OCI-LY7 (cell line): ENCODE measurements at regions not wholly inside any gene's neighbourhood (a gene's known extent, or its start where the extent isn't known, plus 50 kb on each side); places are given as distances from the start of the nearest gene placed in this dataset.

Source experiments
- BruUV-seq: library from RNA; stranded (reverse); fragments of 400-500 nt; replicated peaks from 2 replicates; lab custom pipeline; 2021; lab: Mats Ljungman, UMichigan
- CTCF ChIA-PET: fragments of 300-600 bp; sonication (Branson Sonifier 250); formaldehyde crosslinking; loops from one replicate; lab custom pipeline; 2022; ENCODE audit warnings: antibody characterized with exemption; ENCODE audit not compliant: unreplicated experiment; lab: Charles Lee
- POLR2A ChIA-PET: fragments of 300-600 bp; sonication (Branson Sonifier 250); formaldehyde crosslinking; loops from one replicate; lab custom pipeline; 2022; ENCODE audit warnings: antibody characterized with exemption; lab: Charles Lee
- DNase-seq: peaks from one replicate; pipeline ENCODE4 v3.0.0-alpha.2; 2015; ENCODE audit warnings: low spot score
- H2AFZ ChIP-seq: fragments of 200-600 bp; sonication (generic), shearing (Covaris generic); 2 replicates; pipeline ENCODE4 v1.6.1; 2014; ENCODE audit warnings: mild to moderate bottlenecking, antibody characterized with exemption, low read length, moderate library complexity
- H3K27ac ChIP-seq: fragments of 200-600 bp; sonication (generic); 2 replicates; pipeline ENCODE4 v1.5.1; 2014; ENCODE audit warnings: mixed run types, low read depth, mild to moderate bottlenecking, moderate library complexity, low read length, inconsistent platforms; ENCODE audit not compliant: poor library complexity, severe bottlenecking
- H3K36me3 ChIP-seq: fragments of 200-600 bp; sonication (generic); 2 replicates; pipeline ENCODE4 v1.6.1; 2014; ENCODE audit warnings: mild to moderate bottlenecking, antibody characterized with exemption, low read length, moderate library complexity, mixed read lengths; ENCODE audit not compliant: insufficient read depth
- H3K4me1 ChIP-seq: fragments of 200-600 bp; sonication (generic); 2 replicates; pipeline ENCODE4 v1.5.1; 2014; ENCODE audit warnings: mild to moderate bottlenecking, low read length; ENCODE audit not compliant: insufficient read depth, poor library complexity, severe bottlenecking
- H3K4me2 ChIP-seq: fragments of 200-600 bp; sonication (generic); 2 replicates; pipeline ENCODE4 v1.6.1; 2014; ENCODE audit warnings: mild to moderate bottlenecking, low read length
- H3K4me3 ChIP-seq: fragments of 200-600 bp; sonication (generic); 2 replicates; pipeline ENCODE4 v1.5.1; 2014; ENCODE audit warnings: mild to moderate bottlenecking, low read depth, low read length; ENCODE audit not compliant: poor library complexity, severe bottlenecking
- H3K79me2 ChIP-seq: fragments of 200-600 bp; sonication (generic); 2 replicates; pipeline ENCODE4 v1.6.1; 2016; ENCODE audit warnings: low read depth, mild to moderate bottlenecking, low read length, moderate library complexity, mixed read lengths; ENCODE audit not compliant: insufficient read depth
- H3K9me2 ChIP-seq: fragments of 200-600 bp; sonication (generic); 2 replicates; pipeline ENCODE4 v1.6.1; 2016; ENCODE audit warnings: mild to moderate bottlenecking, low read length, mixed read lengths; ENCODE audit not compliant: insufficient read depth
- H3K9me3 ChIP-seq: fragments of 200-600 bp; sonication (generic); 2 replicates; pipeline ENCODE4 v1.6.1; 2014; ENCODE audit warnings: mild to moderate bottlenecking, mixed run types, low read length, mixed read lengths
- H4K20me1 ChIP-seq: fragments of 200-600 bp; sonication (generic); 2 replicates; pipeline ENCODE4 v1.6.1; 2014; ENCODE audit warnings: mild to moderate bottlenecking, antibody characterized with exemption, low read length, moderate library complexity, mixed read lengths; ENCODE audit not compliant: insufficient read depth
- CTCF ChIP-seq: fragments of 200-600 bp; sonication (generic); conservative IDR thresholded peaks from 2 replicates; pipeline ENCODE4 v1.5.1; 2014; ENCODE audit warnings: mild to moderate bottlenecking, antibody characterized with exemption, low read length, moderate library complexity, mixed read lengths
- EZH2phosphoT487 ChIP-seq: fragments of 200-600 bp; sonication (generic); IDR thresholded peaks from 2 replicates; pipeline ENCODE4 v1.6.1; 2018; ENCODE audit warnings: low read depth, borderline replicate concordance, mild to moderate bottlenecking, mixed run types, antibody characterized with exemption, low read length, moderate library complexity, mixed read lengths
- intact Hi-C: fragments of 100-400 bp; cut with micrococcal nuclease; formaldehyde crosslinking; loops from one replicate; pipeline ENCODE4 v1.10.0; 2022; ENCODE audit not compliant: unreplicated experiment

GRCh38 chr10:71042216-71042615, 153.9 kb upstream of the PCBD1 start:
- Histone ChIP-seq H3K79me2 (no peaks in the 10 kb centered on the region), H3K4me3 (no peak overlapping the region), H3K4me2 (no peak overlapping the region)

GRCh38 chr10:71042699-71043098, 154.3 kb upstream of the PCBD1 start:
- Histone ChIP-seq H3K9me2 (no peaks in the 10 kb centered on the region), H4K20me1 (no peaks in the 10 kb centered on the region), H3K36me3 (no peaks in the 10 kb centered on the region), H3K27ac (no peak overlapping the region), H3K4me3 (no peak overlapping the region), H3K79me2 (no peaks in the 10 kb centered on the region), H2AFZ (no peak overlapping the region), H3K4me2 (no peak overlapping the region), H3K4me1 (no peaks in the 10 kb centered on the region), H3K9me3 (no peaks in the 10 kb centered on the region)
- intact Hi-C loops, result no loop called here
- POLR2A ChIA-PET, result interaction anchor here (0.7 kb wide), 1 partner anchor 21 kb away, joined by 3 read pairs; no protein-coding TSS in a partner anchor
- no peak for DNase-seq
- TF ChIP-seq CTCF (no peak), EZH2phosphoT487 (no peak)
- BruUV-seq, result no TSS peak
- CTCF ChIA-PET, result no interaction called here

More at GRCh38 chr10:71042216-71042615, 153.9 kb upstream of the PCBD1 start:
- no TSS peak for BruUV-seq
- H3K27ac ChIP-seq, result no peak overlapping the region
- no peak for TF ChIP-seq CTCF
- no peak for TF ChIP-seq EZH2phosphoT487
- CTCF ChIA-PET, result no interaction called here
- H3K9me2 ChIP-seq, result no peaks in the 10 kb centered on the region
- H2AFZ ChIP-seq, result no peak overlapping the region
- POLR2A ChIA-PET, result no interaction called here
- no peak for DNase-seq
- no peaks in the 10 kb centered on the region for H4K20me1 ChIP-seq
- intact Hi-C loops, result no loop called here
- no peaks in the 10 kb centered on the region for H3K36me3 ChIP-seq
- no peaks in the 10 kb centered on the region for H3K4me1 ChIP-seq
- no peaks in the 10 kb centered on the region for H3K9me3 ChIP-seq

GRCh38 chr10:71043858-71044257, 155.5 kb upstream of the PCBD1 start:
- Histone ChIP-seq H3K27ac (no peak overlapping the region), H3K4me3 (no peak overlapping the region), H3K4me1 (no peaks in the 10 kb centered on the region), H3K9me3 (no peaks in the 10 kb centered on the region), H3K36me3 (no peaks in the 10 kb centered on the region), H4K20me1 (no peaks in the 10 kb centered on the region), H3K4me2 (no peak overlapping the region), H3K9me2 (no peaks in the 10 kb centered on the region), H2AFZ (no peak overlapping the region), H3K79me2 (no peaks in the 10 kb centered on the region)
- ChIA-PET CTCF (no interaction called here), POLR2A (no interaction called here)
- intact Hi-C loops, result no loop called here
- no peak for TF ChIP-seq EZH2phosphoT487
- TF ChIP-seq CTCF, result no peak
- no TSS peak for BruUV-seq
- DNase-seq, result no peak
